ENCODE measurements at regions not wholly inside any gene's neighbourhood (a gene's known extent, or its start where the extent isn't known, plus 50 kb on each side); places are given as distances from the start of the nearest gene placed in this dataset.
A peak's percentile ranks its signal among the peaks of the same experiment; 100 is the strongest.

GRCh38 chr9:81088341-81088740 is 601.0 kb downstream of the TLE1 start:
- no peak overlapping the region for H3K4me3 Mint-ChIP-seq (ENCODE audit: unreplicated experiment)
- POLR2A ChIA-PET = interaction anchor here (0.6 kb wide), 1 partner anchor 14 kb away, joined by 3 read pairs; no protein-coding TSS in a partner anchor

GRCh38 chr9:81086416-81086815 is 602.9 kb downstream of the TLE1 start:
- POLR2A ChIA-PET = no interaction called here
- no peak for DNase-seq (ENCODE audit: unreplicated experiment)
- TF ChIP-seq CTCF (IDR thresholded peaks at IDR 0.05; ENCODE audit: unreplicated experiment) = no peak
- no peaks in the 10 kb centered on the region for H3K4me1 Mint-ChIP-seq (ENCODE audit: insufficient read depth, unreplicated experiment)
- no peak overlapping the region for H3K27ac Mint-ChIP-seq (ENCODE audit: low read depth, unreplicated experiment)
- H3K9me3 Mint-ChIP-seq (ENCODE audit: unreplicated experiment) = no peaks in the 10 kb centered on the region
- no TSS peak for BruUV-seq (replicated peaks)
- no peak overlapping the region for H3K4me3 Mint-ChIP-seq (ENCODE audit: unreplicated experiment)
- intact Hi-C loops (cut with micrococcal nuclease) = no loop called here
- no peaks in the 10 kb centered on the region for H3K36me3 Mint-ChIP-seq (ENCODE audit: insufficient read depth, unreplicated experiment)
- CTCF ChIA-PET = interaction anchor here (1.2 kb wide), 1 partner anchor 9 kb away, joined by 3 read pairs; no protein-coding TSS in a partner anchor
- no peaks in the 10 kb centered on the region for H3K27me3 Mint-ChIP-seq (ENCODE audit: insufficient read depth, unreplicated experiment)

More at GRCh38 chr9:81088341-81088740, 601.0 kb downstream of the TLE1 start:
- no TSS peak for BruUV-seq (replicated peaks)
- DNase-seq (ENCODE audit: unreplicated experiment) = no peak
- Mint-ChIP-seq H3K4me1 (ENCODE audit: insufficient read depth, unreplicated experiment) (peaks cover 6% of the 10 kb centered on the region), H3K27me3 (ENCODE audit: insufficient read depth, unreplicated experiment) (no peaks in the 10 kb centered on the region), H3K36me3 (ENCODE audit: insufficient read depth, unreplicated experiment) (no peaks in the 10 kb centered on the region), H3K27ac (ENCODE audit: low read depth, unreplicated experiment) (no peak overlapping the region), H3K9me3 (ENCODE audit: unreplicated experiment) (no peaks in the 10 kb centered on the region)
- no peak for TF ChIP-seq CTCF (IDR thresholded peaks at IDR 0.05; ENCODE audit: unreplicated experiment)
- CTCF ChIA-PET = no interaction called here
- intact Hi-C loops (cut with micrococcal nuclease) = no loop called here

- DNase-seq (ENCODE audit: unreplicated experiment) = peak; percentile 1
- ChIA-PET CTCF (interaction anchor here (1.1 kb wide), 1 partner anchor 22 kb away, joined by 3 read pairs; no protein-coding TSS in a partner anchor), POLR2A (no interaction called here)
- Mint-ChIP-seq H3K36me3 (ENCODE audit: insufficient read depth, unreplicated experiment) (no peaks in the 10 kb centered on the region), H3K4me3 (ENCODE audit: unreplicated experiment) (no peak overlapping the region), H3K9me3 (ENCODE audit: unreplicated experiment) (no peaks in the 10 kb centered on the region), H3K27me3 (ENCODE audit: insufficient read depth, unreplicated experiment) (no peaks in the 10 kb centered on the region), H3K4me1 (ENCODE audit: insufficient read depth, unreplicated experiment) (peaks cover 11% of the 10 kb centered on the region), H3K27ac (ENCODE audit: low read depth, unreplicated experiment) (no peak overlapping the region)
- intact Hi-C loops (cut with micrococcal nuclease) = no loop called here
- no peak for TF ChIP-seq CTCF (IDR thresholded peaks at IDR 0.05; ENCODE audit: unreplicated experiment)
- BruUV-seq (replicated peaks) = no TSS peak
Measured at GRCh38 chr9:81083854-81084512, 605.4 kb downstream of the TLE1 start.

- BruUV-seq (replicated peaks) = no TSS peak
- POLR2A ChIA-PET = no interaction called here
Measured at GRCh38 chr9:81083067-81083466, 606.3 kb downstream of the TLE1 start.

More at GRCh38 chr9:81083067-81083466, 606.3 kb downstream of the TLE1 start:
- Mint-ChIP-seq H3K9me3 (ENCODE audit: unreplicated experiment) (no peaks in the 10 kb centered on the region), H3K4me1 (ENCODE audit: insufficient read depth, unreplicated experiment) (peaks cover 11% of the 10 kb centered on the region), H3K4me3 (ENCODE audit: unreplicated experiment) (no peak overlapping the region), H3K27ac (ENCODE audit: low read depth, unreplicated experiment) (no peak overlapping the region), H3K36me3 (ENCODE audit: insufficient read depth, unreplicated experiment) (no peaks in the 10 kb centered on the region), H3K27me3 (ENCODE audit: insufficient read depth, unreplicated experiment) (no peaks in the 10 kb centered on the region)
- intact Hi-C loops (cut with micrococcal nuclease) = no loop called here
- CTCF ChIA-PET = no interaction called here
- peak; percentile 11 for DNase-seq (ENCODE audit: unreplicated experiment)
- no peak for TF ChIP-seq CTCF (IDR thresholded peaks at IDR 0.05; ENCODE audit: unreplicated experiment)

Data from MCF 10A (cell line).